ENCODE measurements at regions not wholly inside any gene's neighbourhood (a gene's known extent, or its start where the extent isn't known, plus 50 kb on each side); places are given as distances from the start of the nearest gene placed in this dataset.
"Not testable (repeated sequence)": the region's sequence is repeated elsewhere in the genome, so short reads cannot be mapped to it uniquely, and the experiment has no call there.

- DNase-seq = no peak
Observed at GRCh38 chr5:174567506-174568141, 156.8 kb upstream of the MSX2 start.

DNA sequence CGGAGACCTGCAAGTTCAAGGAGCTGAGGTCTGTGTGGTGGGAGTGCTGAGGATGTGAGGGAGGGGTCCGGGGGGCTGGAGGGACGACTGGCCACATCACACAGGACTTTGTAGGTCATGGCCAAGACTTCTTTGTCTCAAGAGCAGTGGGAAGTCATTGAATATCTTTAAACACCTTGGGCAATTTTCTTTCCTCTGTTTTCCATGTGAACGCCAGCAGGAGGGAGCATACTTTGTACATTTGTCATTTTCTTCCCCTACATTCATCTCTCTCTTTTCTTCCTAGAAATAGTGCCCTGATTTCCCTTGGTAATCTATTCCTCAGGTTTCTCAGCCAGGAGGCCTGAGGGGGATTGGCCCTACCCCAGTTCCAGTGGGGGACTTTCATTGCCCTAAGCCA, 153.7 kb upstream of the MSX2 start:
- DNase-seq = no peak

DNA sequence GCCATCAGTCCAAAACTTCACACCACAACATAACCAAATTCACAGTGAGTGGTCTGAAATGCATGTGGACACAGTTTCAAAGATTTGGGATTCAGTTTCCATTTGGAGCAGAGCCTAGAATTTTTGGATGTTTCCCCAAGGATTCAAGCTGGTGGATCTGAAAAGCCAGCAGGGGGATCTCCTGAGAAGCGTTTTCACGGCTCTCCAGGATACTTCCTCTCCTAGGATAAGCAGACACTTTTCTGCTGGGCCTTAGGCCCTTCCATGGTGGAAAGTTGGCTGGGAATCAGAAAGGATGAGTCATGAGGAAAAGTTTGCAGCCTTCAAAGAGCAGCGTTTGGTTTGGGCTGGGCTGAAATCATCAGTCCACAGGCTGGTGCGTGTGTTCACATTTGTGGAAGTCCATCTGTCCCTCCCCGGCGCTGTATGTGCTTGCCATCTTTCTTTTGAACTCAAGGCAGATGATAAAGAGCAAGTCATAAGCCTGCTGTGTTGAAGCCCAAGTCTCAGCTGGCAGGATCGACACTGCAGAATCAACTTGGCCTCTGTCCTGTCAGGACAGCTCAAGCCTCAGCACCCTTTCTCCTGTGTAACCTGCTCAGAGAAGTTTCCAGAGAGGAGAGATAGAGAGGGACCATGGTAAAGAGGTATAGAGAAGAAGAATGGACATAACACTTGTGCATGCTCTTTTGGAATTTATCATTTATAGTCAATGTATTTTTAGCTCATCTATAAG, 152.6 kb upstream of the MSX2 start:
- DNase-seq = peak; percentile 98

GRCh38 chr5:174572591-174572990, 151.8 kb upstream of the MSX2 start:
- DNase-seq = no peak

DNA sequence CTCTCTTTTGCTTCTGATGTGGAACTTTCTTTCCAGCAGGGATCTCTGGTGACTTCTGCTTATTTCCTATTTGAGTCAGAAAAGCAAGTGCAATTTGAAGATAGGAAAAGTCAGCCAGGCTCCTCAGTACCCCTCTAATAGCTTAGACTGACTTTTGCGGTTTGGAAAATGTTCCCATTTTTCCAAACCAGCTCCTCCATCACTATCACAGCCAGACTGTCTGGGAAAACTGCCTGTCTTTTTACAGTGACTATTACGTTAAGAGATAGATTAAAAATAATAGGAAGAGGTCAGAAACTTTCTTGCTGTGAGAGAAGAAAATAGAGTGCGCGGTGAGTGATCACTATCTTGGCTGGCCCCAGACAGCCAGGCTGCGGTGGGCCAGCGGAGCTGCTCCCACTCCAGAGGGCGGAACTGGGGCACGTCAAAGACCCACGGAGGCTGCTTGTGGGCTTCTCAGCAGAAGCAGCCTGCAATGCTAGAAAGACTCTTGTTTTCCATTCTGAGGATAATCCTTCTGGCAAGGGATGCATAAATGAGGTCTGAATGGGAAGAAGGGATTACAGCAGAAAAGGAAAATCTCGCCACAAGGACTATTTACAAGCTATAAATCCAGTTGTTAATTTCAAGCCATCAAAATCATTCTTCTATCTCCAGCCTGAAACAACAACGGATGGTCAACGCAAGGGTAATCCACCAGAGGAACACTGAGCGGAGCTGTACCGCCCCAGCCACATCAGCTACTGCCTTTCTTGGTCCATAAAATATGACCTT, 151.0 kb upstream of the MSX2 start:
- DNase-seq = no peak

GRCh38 chr5:174575043-174575442, 149.3 kb upstream of the MSX2 start:
- DNase-seq = no peak

DNA sequence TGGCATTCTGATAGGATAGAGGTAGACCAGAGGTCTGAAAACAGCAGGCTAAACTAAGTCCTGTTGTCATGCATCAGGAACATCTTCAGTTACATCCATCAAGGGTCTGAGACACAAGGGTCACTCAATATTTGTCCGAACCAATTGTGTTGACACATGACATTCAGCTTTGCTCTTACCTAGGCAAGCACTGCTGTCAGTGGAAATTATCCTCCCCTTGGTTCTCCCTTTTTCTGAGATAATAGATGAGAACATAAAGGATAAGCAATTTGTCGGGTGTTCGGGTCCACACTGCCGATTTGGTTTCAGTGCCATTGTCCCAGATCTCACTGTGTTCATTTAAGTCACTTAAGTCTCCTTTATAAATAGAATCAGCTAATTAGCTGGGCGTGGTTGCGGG, 148.3 kb upstream of the MSX2 start:
- DNase-seq = peak; percentile 36

DNA sequence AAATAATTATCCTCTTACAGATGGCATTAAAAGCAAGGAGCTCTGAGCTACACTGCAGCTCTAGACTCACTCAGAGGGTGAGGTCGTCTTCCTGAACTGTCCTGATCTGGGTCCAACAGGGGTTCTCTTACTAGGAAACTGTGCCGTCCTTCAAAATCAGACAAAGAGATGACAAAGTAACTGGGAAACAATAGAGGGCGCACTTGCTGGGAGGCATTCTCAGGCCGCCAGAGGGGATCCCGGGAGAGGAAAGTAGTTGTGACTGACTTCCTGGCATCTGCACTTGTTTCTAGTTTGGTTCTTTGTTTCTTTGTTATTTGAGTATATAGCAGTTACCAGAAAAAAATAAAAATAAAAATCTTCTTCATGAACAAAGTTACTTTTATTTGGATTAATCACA, 142.9 kb upstream of the MSX2 start:
- DNase-seq = peak; percentile 80

GRCh38 chr5:174581894-174582293, 142.5 kb upstream of the MSX2 start:
- no peak for DNase-seq

- no peak for DNase-seq
Observed at GRCh38 chr5:174583071-174583470, 141.3 kb upstream of the MSX2 start.

DNA sequence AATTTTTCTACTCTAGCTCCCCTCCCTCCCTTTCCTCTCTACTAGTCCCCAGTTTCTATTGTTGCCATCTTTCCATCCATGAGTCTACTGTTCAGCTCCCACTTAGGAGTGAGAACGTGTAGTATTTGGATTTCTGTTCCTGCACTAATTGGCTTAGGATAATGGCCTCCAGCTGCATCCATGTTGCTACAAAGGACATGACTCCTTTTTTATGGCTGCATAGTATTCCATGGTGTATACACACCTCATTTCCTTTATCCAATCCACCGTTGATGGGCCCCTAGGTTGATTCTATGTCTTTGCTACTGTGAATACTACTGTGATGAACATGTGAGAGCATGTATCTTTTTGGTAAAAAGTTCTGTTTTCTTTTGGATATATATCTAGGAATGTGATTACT, 138.9 kb upstream of the MSX2 start:
- no peak for DNase-seq

DNA sequence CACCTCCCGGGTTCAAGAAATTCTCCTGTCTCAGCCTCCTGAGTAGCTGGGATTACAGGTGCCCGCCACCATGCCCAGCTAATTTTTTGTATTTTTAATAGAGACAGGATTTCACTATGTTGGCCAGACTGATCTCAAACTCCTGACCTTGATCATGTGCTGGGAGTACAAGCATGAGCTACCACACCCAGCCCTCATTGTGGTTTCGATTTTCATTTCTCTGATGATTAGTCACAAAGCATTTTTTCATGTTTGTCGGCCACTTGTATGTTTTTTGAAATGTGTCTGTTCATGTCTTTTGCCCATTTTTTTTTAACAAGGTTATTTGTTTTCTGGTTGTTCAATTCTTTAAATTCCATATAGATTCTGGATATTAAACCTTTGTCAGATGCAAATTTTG, 138.2 kb upstream of the MSX2 start:
- DNase-seq = not testable (repeated sequence)

DNA sequence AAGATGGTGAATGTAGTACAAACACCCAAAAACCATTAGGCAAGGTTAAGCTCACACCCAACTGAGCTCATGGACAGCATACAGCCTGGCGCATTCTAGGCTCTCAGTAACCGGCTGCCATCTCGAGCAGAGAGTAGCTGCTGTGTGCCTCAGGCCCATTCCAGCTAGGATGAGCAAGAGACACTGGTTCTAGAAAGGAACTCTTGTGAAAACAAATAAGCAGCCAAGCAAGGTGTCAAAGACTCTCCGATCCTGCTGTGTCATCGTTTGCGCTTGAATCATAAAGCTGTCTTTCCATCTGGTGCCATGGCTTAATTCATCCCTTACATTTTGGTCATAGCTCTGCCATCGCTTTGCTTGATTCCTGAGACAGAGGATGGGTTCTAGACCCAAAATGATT, 135.4 kb upstream of the MSX2 start:
- DNase-seq = peak; percentile 62

GRCh38 chr5:174589599-174589998, 134.8 kb upstream of the MSX2 start:
- DNase-seq = peak; percentile 64

GRCh38 chr5:174590820-174591219, 133.6 kb upstream of the MSX2 start:
- DNase-seq = no peak

GRCh38 chr5:174596429-174596828, 128.0 kb upstream of the MSX2 start:
- no peak for DNase-seq

DNA sequence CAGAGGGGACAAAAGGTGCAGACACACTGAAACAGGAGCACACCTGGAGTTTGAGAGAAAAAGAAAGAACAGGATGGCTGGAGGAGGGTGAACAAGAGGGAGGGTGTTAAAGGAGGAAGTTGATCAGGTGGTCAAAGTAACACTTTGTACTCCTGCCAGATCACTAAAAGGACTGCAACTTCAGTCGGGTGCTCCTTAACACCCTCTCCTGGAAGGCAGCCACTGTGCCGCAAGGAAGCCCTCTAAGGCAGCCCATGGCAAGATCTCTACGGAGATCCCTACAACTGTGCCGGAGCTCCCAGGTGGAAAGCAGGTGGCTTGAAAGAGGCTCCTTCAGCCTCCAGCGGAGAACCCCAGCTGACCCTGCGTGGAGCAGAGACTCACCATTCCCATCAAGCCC, 124.4 kb upstream of the MSX2 start:
- peak; percentile 85 for DNase-seq

DNA sequence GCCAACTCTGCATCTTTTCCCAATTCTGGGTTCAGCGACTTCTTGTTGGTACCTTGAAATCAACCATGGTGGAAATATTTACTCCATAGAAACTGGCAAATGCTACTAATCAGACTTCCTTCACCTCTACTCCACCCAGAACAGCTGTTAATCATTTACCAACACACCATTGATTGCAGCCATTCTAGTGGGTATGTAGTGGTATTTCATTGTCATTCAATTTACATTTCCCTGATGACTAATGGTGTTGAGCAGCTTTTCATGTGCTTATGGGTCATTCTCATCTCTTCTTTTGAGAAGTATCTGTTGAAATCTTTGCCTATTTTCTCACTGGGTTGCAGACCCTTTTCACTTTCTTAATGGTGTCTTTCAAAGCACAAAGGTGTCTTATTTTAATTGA, 122.4 kb upstream of the MSX2 start:
- DNase-seq = no peak

DNA sequence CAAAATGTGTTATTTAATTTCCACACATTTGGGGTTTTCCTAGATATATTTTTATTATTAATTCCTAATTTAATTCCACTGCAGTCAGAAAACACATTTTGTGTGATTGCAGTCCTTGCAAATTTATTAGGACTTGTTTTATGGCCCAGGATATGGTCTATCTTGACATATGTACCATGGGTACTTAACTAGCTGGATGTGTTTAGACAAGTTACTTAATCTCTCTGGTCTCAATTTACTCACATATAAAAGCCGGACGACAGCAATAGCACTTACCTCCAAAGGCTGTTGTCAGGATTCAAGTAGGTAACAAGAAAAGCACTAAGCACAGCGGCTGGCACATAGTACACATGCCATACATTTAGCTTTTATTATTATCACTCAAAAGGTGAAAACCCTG, 118.2 kb upstream of the MSX2 start:
- DNase-seq = no peak

GRCh38 chr5:174606646-174607045, 117.7 kb upstream of the MSX2 start:
- no peak for DNase-seq

GRCh38 chr5:174607205-174607604, 117.2 kb upstream of the MSX2 start:
- no peak for DNase-seq

GRCh38 chr5:174607916-174608315, 116.5 kb upstream of the MSX2 start:
- DNase-seq = no peak

DNA sequence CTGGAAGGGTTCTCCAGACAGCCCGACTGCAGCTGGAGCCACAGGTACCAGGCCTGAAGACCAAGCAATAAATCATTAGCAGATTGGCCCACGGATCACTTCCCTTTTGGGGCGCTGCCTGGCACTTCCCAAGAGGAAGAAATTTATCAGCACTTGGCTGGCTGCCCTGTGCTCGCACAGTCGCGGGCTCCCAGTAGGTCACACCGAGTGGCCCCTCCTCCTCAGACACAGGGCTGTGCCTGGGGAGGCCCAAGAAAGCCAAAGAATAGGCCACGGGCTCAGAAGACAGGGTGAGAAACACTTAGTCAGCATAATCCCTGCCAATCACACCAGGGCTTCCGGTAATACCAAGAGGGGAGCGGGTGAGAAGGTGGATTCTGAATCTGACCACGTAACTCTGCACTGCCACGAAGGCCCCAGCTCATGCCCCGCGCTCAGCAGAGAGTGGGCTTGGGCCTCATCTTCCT, 115.7 kb upstream of the MSX2 start:
- peak; percentile 91 for DNase-seq

DNA sequence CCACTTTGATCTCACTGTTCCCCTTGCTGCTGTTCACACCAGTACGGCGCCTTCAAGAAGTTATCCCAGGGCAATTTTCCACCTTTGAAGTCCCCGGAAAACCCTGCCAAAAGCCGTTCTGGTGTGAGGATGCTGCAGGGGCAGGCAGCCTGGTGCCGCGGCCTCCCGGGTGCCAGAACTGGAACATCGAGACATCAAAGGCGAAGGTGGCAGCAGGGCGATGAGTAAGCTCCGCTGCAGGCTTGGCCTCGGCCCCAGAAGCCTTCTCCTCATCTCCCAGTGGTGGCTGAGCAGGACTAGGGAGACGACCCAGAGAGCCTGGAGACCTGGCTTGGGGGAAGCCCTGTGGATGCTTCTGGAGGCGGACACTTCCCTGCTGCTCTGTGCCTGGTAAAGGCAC, 115.3 kb upstream of the MSX2 start:
- DNase-seq = no peak

All from NCI-H69 (cell line).